Body of pancreas (tissue), 4 donors: ENCODE measurements at regions not wholly inside any gene's neighbourhood (a gene's known extent, or its start where the extent isn't known, plus 50 kb on each side); places are given as distances from the start of the nearest gene placed in this dataset.
"Not testable (repeated sequence)": the region's sequence is repeated elsewhere in the genome, so short reads cannot be mapped to it uniquely, and the experiment has no call there.

Source experiments
- ATAC-seq: fragments of 150-250 bp; one replicate; pipeline ENCODE4 v1.9.1; 2016
- DNase-seq, 4 donors: peaks; one replicate each; pipeline ENCODE4 v3.0.0-alpha.2; 2019
- H3K27ac ChIP-seq, 4 donors: fragments of 200-600 bp; sonication (generic); 1 replicate in 3 of 4; 2 replicates in 1 of 4; pipeline versions ENCODE4 v1.5.1 to v1.6.1; 2016 to 2019; ENCODE audit warnings: mild to moderate bottlenecking in 1 of 4, mixed read lengths in 1 of 4, moderate library complexity in 1 of 4
- H3K27me3 ChIP-seq, 2 donors: fragments of 200-600 bp; sonication (generic); one replicate each; pipeline ENCODE4 v1.6.0; 2016; ENCODE audit warnings: mild to moderate bottlenecking in 1 of 2
- H3K36me3 ChIP-seq, 2 donors: fragments of 200-600 bp; sonication (generic); replicated peaks in 1 of 2; 2 replicates each; pipeline ENCODE4 v1.5.1; 2016; ENCODE audit warnings: low read depth in 2 of 2; ENCODE audit not compliant: insufficient read depth in 1 of 2
- H3K4me1 ChIP-seq: fragments of 200-600 bp; sonication (generic); one replicate; pipeline ENCODE4 v1.6.0; 2016
- H3K4me3 ChIP-seq, 2 donors: fragments of 200-600 bp; sonication (generic); 1 replicate in 1 of 2; 2 replicates in 1 of 2; pipeline ENCODE4 v1.5.1; 2016 to 2019
- H3K9me3 ChIP-seq, 3 donors: fragments of 200-600 bp; sonication (generic); 1 replicate in 2 of 3; 2 replicates in 1 of 3; pipeline ENCODE4 v1.5.1; 2016
- POLR2A ChIP-seq, 3 donors: fragments of 450-650 bp; IDR thresholded peaks; one replicate each; pipeline ENCODE4 v1.6.1; 2016; ENCODE audit warnings: antibody characterized with exemption in 3 of 3, mild to moderate bottlenecking in 2 of 3
- WGBS, 2 donors: methylation state at CpG; one replicate each; pipeline ENCODE4 v1.1.5; 2017; 5-methylcytosine and 5-hydroxymethylcytosine counted together
- intact Hi-C: fragments of 100-400 bp; cut with DNase I; formaldehyde crosslinking; loops from one replicate; pipeline ENCODE4 v1.15.1; 2023
- TF ChIP-seq, protein P1 (sequence below), 7 experiments: fragments of 450-650 bp in 4 of 7; fragments of 200-600 bp in 3 of 7; sonication (generic) in 3 of 7; IDR thresholded peaks; one replicate each; pipeline ENCODE4 v1.5.1; 2016 to 2019; ENCODE audit warnings: antibody characterized with exemption in 7 of 7

DNA sequence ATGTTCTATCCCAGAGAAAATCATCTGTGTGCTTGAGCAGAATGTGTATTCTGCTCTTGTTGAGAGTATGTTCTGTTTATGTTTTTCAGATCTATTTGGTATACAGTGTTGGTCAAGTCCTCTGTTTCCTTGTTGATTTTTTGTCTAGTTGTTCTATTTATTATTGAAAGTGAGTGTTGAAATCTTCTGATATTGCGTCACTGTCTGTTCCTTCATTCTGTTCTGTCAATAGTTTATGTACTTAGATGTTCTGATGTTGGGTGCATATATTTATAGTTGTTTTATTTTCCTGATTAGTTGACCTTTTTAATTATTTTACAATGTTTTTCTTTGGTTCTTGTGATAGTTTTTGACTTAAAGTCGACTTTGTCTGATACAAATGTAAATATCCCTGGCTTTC lies 458.7 kb upstream of the HSF2 start:
- Histone ChIP-seq H3K27ac (no peak overlapping the region), H3K4me1 (no peaks in the 10 kb centered on the region), H3K4me3 (no peak overlapping the region), H3K9me3 (no peaks in the 10 kb centered on the region), H3K27me3 (no peaks in the 10 kb centered on the region), H3K36me3 (no peaks in the 10 kb centered on the region)
- intact Hi-C loops, result no loop called here
- 72% methylated on average over 2 of the region's 2 CpGs for WGBS, 2 donors
- no peak for ATAC-seq
- no peak for TF ChIP-seq POLR2A (IDR thresholded peaks at IDR 0.05)
- TF ChIP-seq, protein P1, sequence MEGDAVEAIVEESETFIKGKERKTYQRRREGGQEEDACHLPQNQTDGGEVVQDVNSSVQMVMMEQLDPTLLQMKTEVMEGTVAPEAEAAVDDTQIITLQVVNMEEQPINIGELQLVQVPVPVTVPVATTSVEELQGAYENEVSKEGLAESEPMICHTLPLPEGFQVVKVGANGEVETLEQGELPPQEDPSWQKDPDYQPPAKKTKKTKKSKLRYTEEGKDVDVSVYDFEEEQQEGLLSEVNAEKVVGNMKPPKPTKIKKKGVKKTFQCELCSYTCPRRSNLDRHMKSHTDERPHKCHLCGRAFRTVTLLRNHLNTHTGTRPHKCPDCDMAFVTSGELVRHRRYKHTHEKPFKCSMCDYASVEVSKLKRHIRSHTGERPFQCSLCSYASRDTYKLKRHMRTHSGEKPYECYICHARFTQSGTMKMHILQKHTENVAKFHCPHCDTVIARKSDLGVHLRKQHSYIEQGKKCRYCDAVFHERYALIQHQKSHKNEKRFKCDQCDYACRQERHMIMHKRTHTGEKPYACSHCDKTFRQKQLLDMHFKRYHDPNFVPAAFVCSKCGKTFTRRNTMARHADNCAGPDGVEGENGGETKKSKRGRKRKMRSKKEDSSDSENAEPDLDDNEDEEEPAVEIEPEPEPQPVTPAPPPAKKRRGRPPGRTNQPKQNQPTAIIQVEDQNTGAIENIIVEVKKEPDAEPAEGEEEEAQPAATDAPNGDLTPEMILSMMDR (IDR thresholded peaks at IDR 0.05), result no peak
- no peak for DNase-seq

DNA sequence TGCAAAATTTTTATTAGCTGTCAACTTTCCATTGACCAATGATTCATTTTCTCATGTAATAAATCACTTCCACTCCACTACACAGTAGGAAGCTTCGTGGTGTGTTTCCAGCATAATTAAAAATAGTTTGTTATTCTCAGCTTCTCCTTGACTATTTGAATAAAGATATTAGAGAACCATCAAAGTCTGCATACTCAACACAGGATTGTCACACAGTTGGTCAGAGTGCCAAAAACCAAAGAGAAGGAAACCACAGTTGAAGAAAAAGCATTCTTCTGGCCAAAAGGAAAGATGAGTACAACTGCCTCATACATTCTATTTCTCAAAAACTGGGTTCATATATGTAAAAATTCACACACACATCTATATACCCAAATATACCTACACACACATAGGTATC lies 455.1 kb upstream of the HSF2 start:
- no peaks in the 10 kb centered on the region for H3K27me3 ChIP-seq
- H3K36me3 ChIP-seq, result no peaks in the 10 kb centered on the region
- ATAC-seq, result no peak
- intact Hi-C loops, result no loop called here
- 33 to 46% methylated on average over 1 of the region's 1 CpG for WGBS, 2 donors
- no peaks in the 10 kb centered on the region for H3K4me1 ChIP-seq
- H3K27ac ChIP-seq, result no peak overlapping the region
- DNase-seq, result no peak
- no peaks in the 10 kb centered on the region for H3K9me3 ChIP-seq
- no peak for TF ChIP-seq POLR2A (IDR thresholded peaks at IDR 0.05)
- TF ChIP-seq, protein P1 (IDR thresholded peaks at IDR 0.05), result no peak
- H3K4me3 ChIP-seq, result no peak overlapping the region

DNA sequence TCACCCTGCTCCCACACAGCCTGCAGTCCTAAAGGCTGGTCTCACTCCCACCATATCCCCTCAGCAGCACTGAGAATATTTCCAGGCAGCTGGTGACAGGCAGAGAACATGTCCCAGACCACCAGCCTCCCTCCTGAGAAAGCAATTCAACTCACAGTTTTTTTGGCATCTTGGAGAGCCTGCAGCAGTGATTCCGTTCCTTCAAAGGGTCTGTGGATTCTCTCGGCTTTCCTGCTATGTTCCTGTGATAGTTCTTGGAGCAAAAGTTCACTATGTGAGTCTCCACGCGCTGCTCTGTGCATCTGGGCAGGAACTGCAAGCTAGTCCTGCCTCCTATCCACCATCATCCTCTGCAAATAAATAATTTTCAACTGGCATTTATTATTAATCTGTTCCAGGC lies 448.3 kb upstream of the HSF2 start:
- H3K36me3 ChIP-seq, result no peaks in the 10 kb centered on the region
- H3K27me3 ChIP-seq, result no peaks in the 10 kb centered on the region
- no peak overlapping the region for H3K4me3 ChIP-seq
- no peak overlapping the region for H3K27ac ChIP-seq
- H3K9me3 ChIP-seq, result no peaks in the 10 kb centered on the region
- DNase-seq, result no peak
- intact Hi-C loops, result no loop called here
- ATAC-seq, result no peak
- H3K4me1 ChIP-seq, result peaks cover 13% of the 10 kb centered on the region
- 73 to 89% methylated on average over 4 of the region's 4 CpGs for WGBS, 2 donors
- TF ChIP-seq, protein P1 (IDR thresholded peaks at IDR 0.05), result no peak
- no peak for TF ChIP-seq POLR2A (IDR thresholded peaks at IDR 0.05)

DNA sequence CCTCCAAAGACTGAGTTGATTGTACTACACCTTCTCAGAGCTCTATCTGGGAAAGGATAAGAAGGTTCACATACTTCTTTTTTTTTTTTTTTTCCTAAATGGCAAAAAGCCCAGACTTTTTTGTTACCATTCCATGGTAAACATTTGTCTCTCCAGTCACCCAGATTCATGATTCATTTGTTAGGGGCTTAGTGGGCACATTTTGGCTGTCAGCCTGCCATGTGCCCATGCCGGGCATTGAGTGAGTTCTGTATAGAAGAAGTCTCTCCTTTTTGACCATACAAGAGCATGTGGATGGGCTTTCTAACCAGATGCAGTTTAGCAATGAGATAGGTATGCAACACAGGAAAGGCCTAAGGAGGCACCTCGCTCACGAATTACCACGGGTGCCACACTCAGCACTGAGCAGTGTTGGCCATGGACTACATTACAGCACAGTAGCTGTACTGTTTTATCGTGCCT lies 447.5 kb upstream of the HSF2 start:
- 37 to 60% methylated on average over 5 of the region's 5 CpGs for WGBS, 2 donors
- H3K4me1 ChIP-seq, result peaks cover 13% of the 10 kb centered on the region
- DNase-seq (peak in 2 of 4 donors; percentile 9 to 31), ATAC-seq (peak; percentile 58)
- H3K9me3 ChIP-seq, result no peaks in the 10 kb centered on the region
- H3K4me3 ChIP-seq, result no peak overlapping the region
- H3K27ac ChIP-seq, result no peak overlapping the region
- no peaks in the 10 kb centered on the region for H3K36me3 ChIP-seq
- intact Hi-C loops, result no loop called here
- TF ChIP-seq, protein P1 (IDR thresholded peaks at IDR 0.05), result no peak
- no peak for TF ChIP-seq POLR2A (IDR thresholded peaks at IDR 0.05)
- no peaks in the 10 kb centered on the region for H3K27me3 ChIP-seq

DNA sequence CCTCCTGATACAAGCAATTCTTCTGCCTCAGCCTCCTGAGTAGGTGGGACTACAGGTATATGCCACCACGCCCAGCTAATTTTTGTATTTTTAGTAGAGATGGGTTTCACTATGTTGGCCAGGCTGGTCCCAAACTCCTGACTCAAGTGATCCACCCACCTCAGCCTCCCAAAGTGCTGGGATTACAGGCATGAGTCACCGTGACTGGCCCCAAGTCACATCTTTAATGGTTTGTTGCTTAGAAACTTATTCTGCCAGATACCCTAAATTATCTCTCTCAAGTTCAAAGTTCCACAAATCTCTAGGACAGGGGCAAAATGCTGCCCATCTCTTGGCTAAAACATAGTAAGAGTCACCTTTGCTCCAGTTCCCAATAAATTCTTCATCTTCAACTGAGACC lies 444.1 kb upstream of the HSF2 start:
- H3K36me3 ChIP-seq, ATAC-seq, H3K4me3 ChIP-seq, H3K27ac ChIP-seq, H3K27me3 ChIP-seq, H3K9me3 ChIP-seq, DNase-seq, intact Hi-C loops: not testable (repeated sequence)
- WGBS, 2 donors, result 89 to 91% methylated on average over 2 of the region's 2 CpGs
- H3K4me1 ChIP-seq, result peaks cover 13% of the 10 kb centered on the region
